Endodermal cell (in vitro differentiated cells): ENCODE measurements at regions not wholly inside any gene's neighbourhood (a gene's known extent, or its start where the extent isn't known, plus 50 kb on each side); places are given as distances from the start of the nearest gene placed in this dataset.

Experiments used
- DNase-seq: peaks from one replicate; pipeline ENCODE4 v3.0.0-alpha.2; 2017
- H3K27ac ChIP-seq: 2 replicates; pipeline ENCODE4 v1.5.1; 2013; ENCODE audit warnings: mild to moderate bottlenecking, low read depth, low read length, moderate library complexity
- H3K27me3 ChIP-seq: 2 replicates; pipeline ENCODE4 v1.6.1; 2013; ENCODE audit warnings: mild to moderate bottlenecking, low read length, moderate library complexity; ENCODE audit not compliant: insufficient read depth, control insufficient read depth, poor library complexity, severe bottlenecking
- H3K36me3 ChIP-seq: 2 replicates; pipeline ENCODE4 v1.7.0; 2013; ENCODE audit warnings: mild to moderate bottlenecking, low read length, moderate library complexity; ENCODE audit not compliant: control insufficient read depth, insufficient read depth
- H3K4me1 ChIP-seq: one replicate; pipeline ENCODE4 v1.7.0; 2013; ENCODE audit warnings: low read length; ENCODE audit not compliant: control insufficient read depth, insufficient read depth
- H3K4me3 ChIP-seq: 2 replicates; pipeline ENCODE4 v1.5.1; 2013; ENCODE audit warnings: mild to moderate bottlenecking, low read length, moderate library complexity
- H3K9ac ChIP-seq: 2 replicates; pipeline ENCODE4 v1.6.1; 2013; ENCODE audit warnings: mild to moderate bottlenecking, low read length, moderate library complexity; ENCODE audit not compliant: poor library complexity, severe bottlenecking; ENCODE audit errors: extremely low read depth
- H3K9me3 ChIP-seq: 2 replicates; pipeline ENCODE4 v1.6.1; 2013; ENCODE audit warnings: mild to moderate bottlenecking, low read length, moderate library complexity; ENCODE audit not compliant: control insufficient read depth
- H3K27ac Mint-ChIP-seq: 2 replicates; pipeline ENCODE4 v1.8.0; 2020; ENCODE audit warnings: mixed read lengths
- H3K27me3 Mint-ChIP-seq: 2 replicates; pipeline ENCODE4 v1.8.0; 2021; ENCODE audit warnings: mild to moderate bottlenecking, mixed read lengths; ENCODE audit not compliant: insufficient read depth
- H3K36me3 Mint-ChIP-seq: 2 replicates; pipeline ENCODE4 v1.8.0; 2020; ENCODE audit warnings: low read depth, mixed read lengths
- H3K4me1 Mint-ChIP-seq: 2 replicates; pipeline ENCODE4 v1.8.0; 2020; ENCODE audit warnings: mixed read lengths
- H3K4me3 Mint-ChIP-seq: 2 replicates; pipeline ENCODE4 v1.8.0; 2020; ENCODE audit warnings: mild to moderate bottlenecking, moderate library complexity, mixed read lengths
- H3K9me3 Mint-ChIP-seq: 2 replicates; pipeline ENCODE4 v1.8.0; 2020; ENCODE audit warnings: mild to moderate bottlenecking, mixed read lengths
- WGBS, 2 experiments: methylation state at CpG; one replicate each; pipeline versions ENCODE4 v1.1.5 to v1.1.7; 2013; ENCODE audit warnings: missing lambda C conversion rate in 2 of 2, mixed read lengths in 1 of 2; ENCODE audit not compliant: insufficient coverage in 1 of 2, insufficient read length in 1 of 2; 5-methylcytosine and 5-hydroxymethylcytosine counted together
- TF ChIP-seq, protein P1 (sequence below): fragments of 200-600 bp; sonication (generic); conservative IDR thresholded peaks from 2 replicates; pipeline ENCODE4 v1.5.0; 2021; ENCODE audit warnings: antibody characterized with exemption, mild to moderate bottlenecking

DNA sequence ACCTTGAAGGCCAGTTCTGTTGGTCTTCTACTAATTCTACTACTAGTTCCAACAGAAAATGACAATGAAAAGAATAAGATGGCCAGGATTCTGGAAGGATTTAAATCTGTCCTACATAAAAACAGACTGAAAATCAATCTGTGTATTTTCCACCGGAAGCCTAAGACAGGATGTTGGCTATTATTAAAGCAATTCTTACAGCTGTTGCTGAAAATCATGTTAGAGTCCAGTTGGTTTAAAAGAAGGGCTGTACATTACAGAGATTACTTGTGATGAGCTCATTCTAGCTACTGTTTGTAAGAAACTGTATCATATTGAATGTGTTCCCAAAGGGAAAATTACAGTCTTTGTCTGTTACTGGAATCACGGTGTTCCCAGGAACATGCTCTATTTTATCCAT lies 54.8 kb upstream of the MAGEB16 start:
- Histone ChIP-seq H3K36me3 (no peaks in the 10 kb centered on the region), H3K9ac (no peak overlapping the region), H3K9me3 (peaks cover 6% of the 10 kb centered on the region), H3K27ac (no peak overlapping the region), H3K4me3 (no peak overlapping the region), H3K27me3 (no peaks in the 10 kb centered on the region), H3K4me1 (no peaks in the 10 kb centered on the region)
- Mint-ChIP-seq H3K27me3 (peaks cover 10% of the 10 kb centered on the region), H3K4me3 (no peak overlapping the region), H3K9me3 (peaks cover 52% of the 10 kb centered on the region), H3K36me3 (no peaks in the 10 kb centered on the region), H3K27ac (no peak overlapping the region), H3K4me1 (no peaks in the 10 kb centered on the region)
- 94% methylated on average over 2 of the region's 2 CpGs; no CpG with 5 or more reads in 1 of the 2 experiments for WGBS, 2 experiments
- DNase-seq, result no peak
- TF ChIP-seq, protein P1, sequence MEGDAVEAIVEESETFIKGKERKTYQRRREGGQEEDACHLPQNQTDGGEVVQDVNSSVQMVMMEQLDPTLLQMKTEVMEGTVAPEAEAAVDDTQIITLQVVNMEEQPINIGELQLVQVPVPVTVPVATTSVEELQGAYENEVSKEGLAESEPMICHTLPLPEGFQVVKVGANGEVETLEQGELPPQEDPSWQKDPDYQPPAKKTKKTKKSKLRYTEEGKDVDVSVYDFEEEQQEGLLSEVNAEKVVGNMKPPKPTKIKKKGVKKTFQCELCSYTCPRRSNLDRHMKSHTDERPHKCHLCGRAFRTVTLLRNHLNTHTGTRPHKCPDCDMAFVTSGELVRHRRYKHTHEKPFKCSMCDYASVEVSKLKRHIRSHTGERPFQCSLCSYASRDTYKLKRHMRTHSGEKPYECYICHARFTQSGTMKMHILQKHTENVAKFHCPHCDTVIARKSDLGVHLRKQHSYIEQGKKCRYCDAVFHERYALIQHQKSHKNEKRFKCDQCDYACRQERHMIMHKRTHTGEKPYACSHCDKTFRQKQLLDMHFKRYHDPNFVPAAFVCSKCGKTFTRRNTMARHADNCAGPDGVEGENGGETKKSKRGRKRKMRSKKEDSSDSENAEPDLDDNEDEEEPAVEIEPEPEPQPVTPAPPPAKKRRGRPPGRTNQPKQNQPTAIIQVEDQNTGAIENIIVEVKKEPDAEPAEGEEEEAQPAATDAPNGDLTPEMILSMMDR, result no peak
